ENCODE measurements at regions not wholly inside any gene's neighbourhood (a gene's known extent, or its start where the extent isn't known, plus 50 kb on each side); places are given as distances from the start of the nearest gene placed in this dataset.
"Not testable (repeated sequence)": the region's sequence is repeated elsewhere in the genome, so short reads cannot be mapped to it uniquely, and the experiment has no call there.

DNA sequence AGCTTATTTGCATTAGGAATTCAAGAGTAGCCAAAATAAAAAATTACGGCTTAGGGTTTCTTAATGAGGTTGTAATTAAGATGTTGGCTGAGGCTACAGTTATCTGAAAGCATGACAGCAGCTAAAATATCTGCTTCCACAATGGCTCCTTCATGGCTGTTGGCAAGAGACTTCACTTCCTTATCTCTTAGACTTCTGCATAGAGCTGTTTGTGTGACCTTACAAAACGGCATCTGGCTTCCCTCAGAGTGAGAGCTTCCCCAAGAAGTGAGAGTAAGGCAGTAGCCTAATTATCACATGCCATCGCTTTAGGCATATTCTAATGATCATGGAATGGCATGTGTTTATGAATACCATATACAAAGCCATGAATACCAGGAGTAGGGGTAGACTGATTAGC lies 57.6 kb downstream of the CCDC59 start:
- DNase-seq: no peak

DNA sequence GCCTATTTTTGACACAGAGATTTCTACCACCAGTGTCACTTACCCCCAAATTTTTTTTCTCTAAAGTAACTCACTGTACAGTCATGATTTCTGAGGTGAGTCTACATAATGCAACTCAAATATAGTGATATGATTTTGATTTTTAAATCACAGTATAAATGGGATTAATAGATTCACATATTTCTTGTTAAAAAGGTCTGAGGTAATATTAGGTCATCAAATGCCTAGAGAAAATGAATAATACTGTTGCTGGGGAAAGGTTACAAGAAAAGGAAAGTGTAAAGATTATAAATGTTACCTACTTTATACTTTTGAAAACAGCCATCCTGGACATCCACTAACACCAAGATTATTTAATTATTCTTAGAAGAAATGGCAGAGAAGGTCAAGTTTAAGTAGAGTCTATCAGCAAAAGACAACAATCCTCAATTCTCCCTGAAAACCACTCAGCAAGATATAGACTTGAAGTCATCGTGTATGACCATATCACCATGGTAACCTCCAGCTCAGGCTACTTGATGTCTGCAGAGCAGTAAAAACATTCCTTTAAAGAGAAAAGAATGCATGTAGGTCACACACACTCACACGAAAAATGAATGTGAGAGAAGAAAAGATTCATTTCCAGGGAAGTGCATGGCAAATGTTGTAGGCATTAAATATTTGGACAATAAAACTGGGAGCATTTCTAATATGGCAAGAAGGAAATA lies 58.7 kb downstream of the CCDC59 start:
- no peak for DNase-seq

DNA sequence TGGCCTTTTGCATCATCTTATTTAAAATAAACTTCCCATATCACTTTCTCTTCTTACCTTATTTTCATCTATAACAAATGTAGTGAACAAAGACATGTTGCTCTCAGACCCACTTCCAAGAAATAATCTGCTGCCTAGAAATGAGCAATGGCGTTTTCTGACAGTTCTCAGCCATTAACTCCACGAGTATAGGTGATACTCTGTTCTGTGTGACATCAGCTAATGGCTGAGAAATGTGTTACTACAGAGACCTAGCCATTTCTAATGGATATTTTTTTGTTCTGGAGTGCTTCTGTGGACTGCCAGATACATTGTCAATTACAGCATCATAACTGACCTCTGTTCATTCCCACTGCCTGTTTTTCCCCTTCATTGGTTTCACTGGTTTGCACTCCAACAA lies 67.8 kb downstream of the CCDC59 start:
- no peak for DNase-seq

DNA sequence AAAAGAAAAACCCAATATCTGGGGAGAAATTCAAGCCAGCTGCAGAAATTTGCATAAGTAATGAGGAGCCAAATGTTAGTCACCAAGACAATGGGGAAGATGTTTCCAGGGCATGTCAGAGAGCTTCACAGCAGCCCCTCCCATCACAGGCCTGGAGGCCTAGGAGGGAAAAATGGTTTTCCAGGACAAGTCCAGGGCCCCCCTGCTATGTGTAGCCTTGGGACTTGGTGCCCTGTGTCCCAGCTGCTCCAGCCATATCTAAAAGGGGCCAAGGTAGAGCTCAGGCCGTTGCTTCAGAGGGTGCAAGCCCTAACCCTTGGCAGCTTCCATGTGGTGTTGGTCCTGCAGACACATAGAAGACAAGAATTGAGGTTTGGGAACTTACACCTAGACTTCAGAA lies 76.9 kb downstream of the CCDC59 start:
- not testable (repeated sequence) for DNase-seq

DNA sequence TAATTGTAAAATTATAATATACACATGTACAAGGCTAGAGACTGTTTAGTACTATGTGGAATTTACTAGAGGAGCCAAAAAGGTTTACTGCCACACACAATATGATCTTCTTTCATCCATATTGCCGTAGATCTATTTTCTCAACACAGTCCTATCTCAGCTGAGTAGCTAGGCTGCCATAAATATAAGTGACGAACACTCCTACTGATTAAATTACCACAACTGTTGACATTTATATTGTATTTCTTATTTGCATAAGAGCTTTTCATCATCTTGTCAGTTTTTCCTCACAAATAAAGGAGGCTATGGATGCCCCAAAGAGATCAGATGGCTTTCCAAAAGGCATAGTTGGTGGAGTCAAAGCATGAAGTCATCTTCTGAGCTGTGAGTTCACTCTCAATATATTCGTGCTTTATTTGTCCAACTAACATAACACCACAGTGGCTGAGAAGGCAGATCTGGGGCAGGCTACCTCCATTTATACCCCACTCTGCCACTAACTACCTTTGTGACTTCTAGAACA lies 78.6 kb downstream of the CCDC59 start:
- DNase-seq: no peak

DNA sequence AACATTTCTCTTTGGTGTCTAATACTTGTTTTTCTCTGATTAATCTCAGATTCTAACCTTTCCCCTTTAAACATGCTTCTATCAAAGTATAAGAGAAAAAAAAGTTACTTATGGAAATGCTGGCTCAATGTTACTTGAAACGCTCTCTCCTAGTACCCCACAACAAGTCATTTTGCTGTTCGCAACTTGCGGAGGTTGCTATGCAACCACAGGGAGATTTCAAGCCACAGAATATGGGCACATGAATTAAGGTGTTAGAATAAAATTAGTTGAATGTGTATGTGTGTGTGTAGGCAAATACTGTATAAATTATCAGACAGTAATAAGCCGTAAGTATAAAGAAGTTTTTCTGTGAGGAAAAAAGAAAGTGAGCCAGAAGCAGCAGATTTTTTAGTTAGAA lies 80.6 kb downstream of the CCDC59 start:
- no peak for DNase-seq

DNA sequence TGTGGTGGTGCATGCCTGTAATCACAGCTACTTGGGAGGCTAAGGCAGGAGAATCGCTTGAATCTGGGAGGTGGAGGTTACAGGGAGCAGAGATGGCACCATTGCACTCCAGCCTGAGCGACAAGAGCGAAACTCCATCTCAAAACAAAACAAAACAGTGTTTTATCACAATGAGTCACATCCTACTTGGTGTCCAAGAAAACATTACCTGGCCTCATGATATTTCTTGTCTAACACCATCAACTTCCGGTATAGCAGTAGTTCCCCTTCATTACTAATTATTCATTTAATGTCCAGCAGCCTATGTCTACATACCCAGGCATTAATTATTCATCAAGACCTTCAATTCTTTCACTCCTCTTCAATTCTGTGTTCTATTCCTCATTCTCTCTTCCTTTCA lies 115.5 kb downstream of the CCDC59 start:
- no peak for DNase-seq

DNA sequence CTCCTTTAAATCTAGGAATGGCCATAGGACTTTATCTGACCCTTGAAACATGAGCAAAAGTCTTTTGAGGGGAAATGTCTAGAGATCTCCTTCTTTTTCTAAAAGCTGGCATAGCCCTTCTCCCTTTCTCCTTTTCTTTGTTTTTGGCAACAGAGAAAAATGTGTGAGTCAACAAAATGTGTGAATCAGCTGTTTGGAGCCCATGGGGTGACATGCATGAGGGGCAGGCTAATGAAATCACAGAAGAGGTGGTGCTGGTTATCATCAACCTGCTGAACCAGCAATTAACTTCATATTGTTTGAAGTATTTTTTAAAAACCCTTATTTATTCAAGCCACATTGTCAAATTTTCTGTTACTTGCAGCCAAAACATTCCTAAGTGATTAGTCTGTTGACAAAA lies 132.3 kb downstream of the CCDC59 start:
- no peak for DNase-seq

DNA sequence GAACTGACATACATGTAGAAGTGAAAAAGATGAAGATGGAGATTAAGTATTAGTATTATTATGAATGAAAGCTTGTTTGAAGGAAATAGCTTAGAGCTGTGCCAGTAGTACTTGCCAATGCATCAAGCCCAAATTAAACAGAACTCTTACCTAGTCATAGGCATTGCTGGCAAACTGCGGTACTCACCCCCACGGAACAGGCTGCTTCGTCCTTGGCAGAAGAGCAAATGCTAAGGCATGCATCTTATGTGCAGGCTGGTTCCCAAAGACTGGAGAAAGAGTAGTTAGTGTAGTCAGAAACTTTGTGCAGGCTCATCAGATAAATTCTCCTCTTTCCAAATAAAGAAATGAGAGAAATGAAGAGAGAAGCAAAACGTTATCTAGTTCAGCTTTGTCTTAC lies 134.8 kb downstream of the CCDC59 start:
- DNase-seq: no peak

DNA sequence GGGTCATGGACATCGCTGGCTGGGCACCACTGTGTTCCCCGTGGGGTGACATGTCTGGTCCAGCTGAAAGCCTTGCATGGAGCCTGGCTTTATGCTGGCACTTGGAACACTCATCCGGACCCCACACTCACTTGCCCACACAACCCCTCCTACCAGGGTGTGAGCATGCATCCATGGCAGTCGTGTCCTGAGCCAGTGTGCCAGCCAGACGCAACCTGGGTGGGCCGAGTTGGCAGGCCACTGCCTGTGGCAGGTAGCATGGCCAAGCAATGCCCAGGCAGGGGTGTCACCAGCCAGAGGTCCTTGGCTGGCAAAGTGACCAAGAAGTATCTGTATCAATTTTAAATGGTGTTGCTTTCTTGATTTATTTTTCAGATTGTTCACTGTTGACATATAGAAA lies 141.7 kb downstream of the CCDC59 start:
- DNase-seq: no peak

DNA sequence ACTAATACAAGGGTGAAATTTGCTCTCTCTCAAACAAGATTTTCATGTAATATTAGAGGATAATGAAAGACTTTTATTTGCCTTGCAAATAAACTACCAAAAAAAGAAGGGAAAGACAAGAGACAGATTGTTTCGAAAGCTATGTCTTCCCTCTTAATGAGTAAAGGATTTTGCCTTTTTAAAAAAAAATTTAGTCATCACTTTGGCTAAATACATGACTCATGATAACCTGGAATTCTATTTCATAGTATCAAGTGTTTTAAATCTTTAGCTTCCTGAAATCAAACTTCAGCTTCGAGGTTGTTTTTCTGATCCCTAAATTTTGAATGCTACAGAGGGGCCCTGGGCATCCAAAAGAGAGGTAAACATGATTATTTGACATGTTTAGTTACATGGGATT lies 144.4 kb downstream of the CCDC59 start:
- no peak for DNase-seq

DNA sequence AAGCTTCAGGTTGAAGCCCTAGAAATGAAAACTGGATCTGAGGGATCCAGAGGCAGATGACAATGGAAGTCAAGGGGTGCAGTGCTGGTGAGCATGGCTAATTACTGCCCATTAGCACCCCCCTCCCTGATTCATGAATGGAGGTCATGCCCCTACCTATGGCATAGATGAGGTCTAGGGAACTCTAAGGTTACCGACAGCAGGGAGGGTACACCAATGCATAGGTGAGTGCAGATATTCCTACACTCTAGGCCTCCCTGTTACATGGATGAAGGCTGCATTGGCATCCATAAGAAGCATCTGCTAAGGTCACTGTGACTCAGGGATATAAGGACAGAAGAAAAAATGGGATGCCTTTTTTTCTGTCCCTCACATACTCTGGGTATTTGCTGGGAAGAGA lies 147.3 kb downstream of the CCDC59 start:
- no peak for DNase-seq

DNA sequence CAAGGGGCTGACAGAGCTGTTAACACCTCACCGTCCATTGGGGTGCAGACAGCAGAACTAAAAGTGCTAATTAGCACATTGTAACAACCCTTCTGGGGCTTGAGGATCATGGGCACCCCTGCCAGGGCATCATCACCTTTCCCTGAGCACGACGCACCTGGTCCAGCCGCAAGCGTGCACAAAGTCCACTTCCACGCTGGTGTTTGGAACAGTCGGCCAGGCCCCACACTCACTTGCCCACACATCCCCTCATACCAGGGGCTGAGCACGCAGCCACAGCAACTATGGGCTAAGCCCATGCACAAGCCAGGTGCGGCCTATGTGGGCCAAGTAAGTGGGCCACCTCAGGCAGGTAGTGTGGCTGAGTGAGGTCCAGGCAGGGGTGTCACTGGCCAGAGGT lies 148.7 kb downstream of the CCDC59 start:
- no peak for DNase-seq

DNA sequence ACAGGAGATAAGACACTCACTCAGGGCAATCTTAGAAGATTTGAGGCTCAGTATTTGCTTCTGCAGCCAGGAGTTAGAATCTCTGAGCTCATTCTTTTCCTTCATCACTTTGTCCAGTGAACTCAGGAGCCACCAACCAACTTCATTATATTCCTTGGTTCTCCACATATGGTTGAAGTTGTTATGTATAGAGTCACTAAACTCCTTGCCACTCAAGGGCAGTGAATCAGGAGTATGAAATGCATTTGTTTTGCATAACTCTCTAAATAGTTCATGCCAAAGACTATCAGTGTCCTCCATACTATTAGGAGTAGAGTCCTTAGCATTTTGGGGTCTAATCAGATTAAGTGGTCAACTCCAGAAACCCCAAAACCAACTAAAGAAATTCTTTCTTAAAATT lies 150.6 kb downstream of the CCDC59 start:
- no peak for DNase-seq

DNA sequence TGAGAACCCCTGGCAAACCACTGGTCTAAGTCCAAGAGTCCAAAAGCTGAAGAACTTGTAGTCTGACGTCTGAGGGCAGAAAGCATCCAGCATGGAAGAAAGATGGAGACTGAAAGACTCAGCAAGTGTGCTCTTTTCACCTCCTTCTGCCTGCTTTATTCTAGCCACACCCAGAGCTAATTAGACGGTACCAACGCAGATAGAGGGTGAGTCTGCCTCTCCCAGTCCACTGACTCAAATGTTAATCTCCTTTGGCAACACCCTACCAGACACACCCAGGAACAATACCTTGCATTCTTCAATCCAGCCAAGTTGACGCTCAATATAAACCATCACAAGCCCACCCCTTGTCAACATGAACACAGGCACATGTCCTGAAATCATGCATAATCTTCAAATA lies 155.1 kb downstream of the CCDC59 start:
- no peak for DNase-seq

DNA sequence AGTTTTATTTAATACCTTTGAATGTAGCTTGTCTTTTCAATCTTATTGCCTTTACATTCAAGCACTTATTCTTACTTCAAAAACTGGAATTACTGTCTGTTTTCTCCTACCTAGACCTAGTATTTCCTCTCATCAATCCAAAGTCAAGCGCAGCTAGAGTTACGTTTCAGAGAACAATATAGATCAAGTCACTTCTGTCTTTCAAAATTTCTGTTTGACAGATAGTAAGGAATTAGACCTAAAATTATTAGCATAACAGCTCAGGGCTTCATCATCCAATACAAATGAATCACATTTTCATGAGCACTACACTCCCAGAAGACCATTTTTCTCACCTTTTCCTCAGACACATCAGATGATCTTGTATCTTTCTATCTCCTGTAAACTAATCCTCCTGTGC lies 170.6 kb downstream of the CCDC59 start:
- DNase-seq: no peak

DNA sequence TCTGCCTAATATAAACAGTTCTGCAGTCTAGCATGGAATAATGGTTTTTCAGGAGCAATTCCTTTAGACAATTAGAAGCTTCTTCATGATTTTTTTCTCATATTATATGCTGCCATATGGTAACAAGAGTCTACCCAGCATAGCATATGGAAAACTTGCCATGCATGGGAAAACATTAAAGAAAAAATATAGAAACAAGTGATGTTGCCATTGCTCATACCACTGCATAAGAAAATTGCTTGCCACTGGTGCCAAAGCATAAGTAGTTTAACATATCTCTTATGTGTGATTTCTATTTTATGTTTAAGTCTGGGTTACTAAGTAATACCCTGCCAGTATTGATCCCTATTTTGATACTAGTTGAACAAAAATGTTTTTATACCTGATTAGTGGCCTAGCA lies 171.2 kb downstream of the CCDC59 start:
- no peak for DNase-seq

DNA sequence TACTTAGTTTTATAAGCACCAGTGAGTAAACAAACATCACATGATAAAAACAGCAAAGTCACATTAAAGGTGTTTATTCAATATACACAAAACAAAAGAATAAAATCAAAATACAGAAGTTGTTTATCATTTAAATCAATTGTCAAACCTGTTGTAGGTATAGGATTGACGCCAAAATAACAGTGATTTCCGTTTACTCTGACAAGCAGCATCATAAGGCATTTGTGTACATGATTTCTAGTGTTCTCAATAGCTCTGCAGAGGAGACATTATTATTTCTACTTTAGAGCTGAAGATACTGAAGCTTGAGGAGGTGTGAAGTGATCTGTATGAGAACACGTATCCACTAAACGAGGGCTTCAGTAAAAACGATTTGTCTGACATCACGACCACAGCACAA lies 171.9 kb downstream of the CCDC59 start:
- no peak for DNase-seq

DNA sequence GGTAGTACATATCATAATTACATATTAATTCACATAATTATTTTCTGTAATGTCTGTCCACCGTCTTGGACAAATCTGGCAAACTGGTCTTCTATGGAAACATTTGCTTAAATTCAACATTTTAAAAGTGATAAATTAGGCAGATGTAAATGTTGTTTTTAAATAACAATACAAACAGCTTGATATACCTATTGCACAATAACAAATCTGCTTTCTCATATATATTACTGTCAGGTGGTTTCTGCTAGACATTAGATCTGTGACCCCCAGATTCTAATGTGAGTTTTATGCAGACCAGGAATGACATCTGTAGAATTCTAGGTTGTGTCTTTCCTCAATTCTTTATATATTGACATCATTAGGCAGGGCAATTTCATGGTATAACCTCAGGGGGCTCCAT lies 173.3 kb downstream of the CCDC59 start:
- DNase-seq: no peak

DNA sequence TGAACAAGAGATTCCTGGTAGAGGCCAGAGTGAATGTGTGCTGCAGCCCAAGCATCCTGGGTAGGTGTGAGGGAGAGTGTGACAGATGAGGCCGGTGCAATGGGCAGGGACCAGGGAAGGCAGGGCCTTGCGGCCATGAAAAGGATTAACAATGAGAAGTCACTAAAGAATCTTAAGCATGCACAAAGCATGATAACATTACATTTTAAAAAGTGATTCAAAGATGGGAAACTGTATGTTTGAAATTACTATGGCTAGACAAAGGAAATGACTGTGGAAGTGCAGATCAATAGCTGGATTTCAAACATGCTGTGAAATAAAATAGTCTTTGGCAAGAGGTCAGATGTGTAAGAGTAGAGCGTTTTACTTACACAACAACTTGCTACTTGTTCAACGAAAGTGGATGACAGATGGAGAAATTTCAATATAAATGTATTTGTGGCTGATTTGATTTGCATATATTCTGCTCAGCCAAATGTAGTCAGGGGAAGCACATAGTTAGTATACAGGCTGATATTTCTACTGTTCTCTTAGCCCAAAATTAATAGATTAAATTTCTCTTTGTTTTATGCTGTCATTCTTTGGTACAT lies 175.5 kb downstream of the CCDC59 start:
- DNase-seq: no peak

DNA sequence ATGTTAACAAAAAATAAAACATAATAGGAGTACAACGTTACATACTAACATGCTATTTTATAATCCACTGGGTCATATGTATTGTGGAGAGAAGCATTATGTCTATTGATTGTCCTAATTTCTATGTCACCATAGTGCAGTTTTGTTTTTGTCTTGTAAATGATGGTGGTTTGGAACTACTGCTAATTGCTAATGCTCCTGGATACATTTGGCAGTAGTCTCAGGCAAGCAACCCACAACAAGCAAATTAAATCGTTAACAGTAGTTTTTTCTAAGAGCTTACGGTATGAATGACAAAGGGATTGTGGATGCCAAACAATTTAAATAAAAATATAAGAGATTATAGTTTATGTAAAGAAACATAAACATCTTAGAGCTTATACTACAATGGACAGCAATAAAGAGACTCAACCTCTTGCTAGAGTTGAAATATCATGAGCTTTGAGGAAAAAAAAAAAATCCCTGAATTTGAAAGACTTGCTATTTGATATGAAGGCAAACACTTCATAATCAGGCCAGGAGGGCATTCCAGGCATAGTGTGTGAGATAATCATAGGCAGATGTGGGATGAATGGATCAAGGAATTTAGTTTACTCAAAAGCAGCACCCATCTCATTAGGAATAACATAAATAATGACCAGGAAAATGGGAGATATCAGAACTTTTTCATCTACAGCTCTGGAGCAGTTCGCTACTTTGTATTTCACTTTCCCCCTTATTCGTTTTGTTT lies 181.3 kb downstream of the CCDC59 start:
- DNase-seq: no peak

DNA sequence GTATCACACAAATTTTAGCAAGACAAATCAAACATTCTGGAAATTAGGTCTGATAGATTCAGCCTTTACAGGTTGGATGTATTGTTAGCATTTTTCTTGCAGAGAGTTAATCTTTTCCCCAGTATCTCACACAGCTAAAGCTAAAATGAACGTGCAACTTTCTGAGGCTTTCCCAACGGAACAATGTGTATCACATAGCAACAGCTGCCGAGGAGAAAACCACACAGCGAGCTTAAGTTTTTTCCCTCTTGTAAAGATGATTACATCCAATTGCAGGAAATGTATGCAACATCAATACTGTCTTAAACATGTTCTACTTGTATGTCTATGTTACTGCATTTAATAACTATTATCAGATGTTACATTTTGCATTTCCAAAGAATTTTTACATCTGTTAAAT lies 182.2 kb downstream of the CCDC59 start:
- no peak for DNase-seq

DNA sequence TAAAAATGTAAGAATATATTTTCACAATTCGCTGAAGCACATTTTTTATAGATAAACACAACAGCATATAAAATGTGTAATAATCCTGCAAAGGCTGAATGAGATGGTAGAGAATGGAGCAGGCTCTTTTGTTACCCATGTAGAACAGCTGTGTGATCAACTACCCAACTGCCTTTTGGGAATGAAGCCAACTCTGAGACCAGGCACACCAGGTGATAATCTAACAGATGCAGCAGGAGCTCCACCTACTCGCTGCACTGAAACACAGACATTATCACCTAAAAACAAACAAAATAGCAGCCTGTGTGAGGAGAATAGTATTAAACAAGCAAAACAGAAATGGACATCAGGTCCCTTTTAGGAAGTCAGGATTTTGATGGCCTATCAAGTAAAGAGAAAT lies 183.3 kb downstream of the CCDC59 start:
- no peak for DNase-seq

DNA sequence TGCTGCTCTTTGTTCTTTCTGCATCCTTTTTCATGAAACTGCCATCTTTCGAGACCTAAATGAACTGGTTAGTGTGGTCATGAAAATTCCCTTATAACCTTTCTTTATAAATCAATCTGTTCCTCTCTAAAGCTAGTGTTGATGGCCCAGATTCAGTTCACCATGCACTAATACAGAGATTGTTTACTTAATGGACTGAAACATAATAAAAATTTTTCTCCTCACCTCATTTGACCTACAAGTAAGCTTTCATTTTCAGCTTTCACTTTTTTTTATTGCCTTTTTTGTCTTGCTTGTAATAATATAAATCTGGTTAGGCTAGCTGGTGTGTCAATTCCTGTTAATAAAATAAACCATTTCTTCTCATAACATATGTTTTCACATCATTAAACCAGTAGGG lies 183.8 kb downstream of the CCDC59 start:
- no peak for DNase-seq

Measured in KG1 (cell line).